ENCODE measurements at regions not wholly inside any gene's neighbourhood (a gene's known extent, or its start where the extent isn't known, plus 50 kb on each side); places are given as distances from the start of the nearest gene placed in this dataset.

DNA sequence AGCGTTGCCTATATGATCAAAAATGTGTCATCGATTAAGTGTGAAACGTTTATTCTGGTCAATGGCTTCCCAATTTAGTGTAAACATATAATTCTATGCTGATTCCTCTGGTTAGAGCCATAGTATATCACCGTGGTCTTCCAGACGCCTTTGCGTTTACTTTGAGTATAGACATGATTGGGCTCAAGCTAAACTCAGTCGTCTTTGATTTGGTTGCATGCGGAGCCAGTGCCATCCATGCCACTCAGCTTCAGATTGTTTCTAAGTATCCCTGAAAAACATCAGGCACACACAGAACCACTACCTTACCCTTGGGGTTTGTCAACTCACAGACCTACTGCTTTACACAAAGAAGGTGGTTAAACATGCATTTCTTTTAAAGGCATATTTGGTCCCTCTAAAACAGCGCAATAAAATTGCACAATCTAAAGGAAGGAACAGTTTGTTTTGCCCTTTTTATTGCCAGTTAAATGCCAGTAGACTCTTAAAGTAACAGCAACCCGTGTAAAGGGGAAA is 273.6 kb upstream of the KLF6 start:
- Histone ChIP-seq H3K9me2 (replicated peaks; ENCODE audit: control insufficient read depth, low read length) (no peaks in the 10 kb centered on the region), H3K9me3 (ENCODE audit: control insufficient read depth, insufficient read depth, low read length) (no peaks in the 10 kb centered on the region), H3K4me3 (ENCODE audit: low read length) (no peak overlapping the region), H3K79me2 (ENCODE audit: control insufficient read depth, low read length) (no peaks in the 10 kb centered on the region), H3K27ac (ENCODE audit: low read depth, low read length) (no peak overlapping the region), H4K20me1 (ENCODE audit: control insufficient read depth, insufficient read depth, low read depth, low read length) (no peaks in the 10 kb centered on the region), H3K4me2 (ENCODE audit: low read length) (no peak overlapping the region), H3K27me3 (ENCODE audit: control insufficient read depth, low read length) (no peaks in the 10 kb centered on the region; the same call in 1 of the 2 replicates), H3K36me3 (ENCODE audit: control insufficient read depth, low read length) (no peaks in the 10 kb centered on the region), H3K4me1 (ENCODE audit: control insufficient read depth, low read length) (no peaks in the 10 kb centered on the region), H3F3A (ENCODE audit: control insufficient read depth, insufficient read depth) (no peaks in the 10 kb centered on the region)
- TF ChIP-seq EZH2phosphoT487 (IDR thresholded peaks at IDR 0.05; ENCODE audit: borderline replicate concordance, low read length) (no peak), CTCF (IDR thresholded peaks at IDR 0.05; ENCODE audit: low read depth, low read length, poor library complexity, severe bottlenecking) (no peak)

DNA sequence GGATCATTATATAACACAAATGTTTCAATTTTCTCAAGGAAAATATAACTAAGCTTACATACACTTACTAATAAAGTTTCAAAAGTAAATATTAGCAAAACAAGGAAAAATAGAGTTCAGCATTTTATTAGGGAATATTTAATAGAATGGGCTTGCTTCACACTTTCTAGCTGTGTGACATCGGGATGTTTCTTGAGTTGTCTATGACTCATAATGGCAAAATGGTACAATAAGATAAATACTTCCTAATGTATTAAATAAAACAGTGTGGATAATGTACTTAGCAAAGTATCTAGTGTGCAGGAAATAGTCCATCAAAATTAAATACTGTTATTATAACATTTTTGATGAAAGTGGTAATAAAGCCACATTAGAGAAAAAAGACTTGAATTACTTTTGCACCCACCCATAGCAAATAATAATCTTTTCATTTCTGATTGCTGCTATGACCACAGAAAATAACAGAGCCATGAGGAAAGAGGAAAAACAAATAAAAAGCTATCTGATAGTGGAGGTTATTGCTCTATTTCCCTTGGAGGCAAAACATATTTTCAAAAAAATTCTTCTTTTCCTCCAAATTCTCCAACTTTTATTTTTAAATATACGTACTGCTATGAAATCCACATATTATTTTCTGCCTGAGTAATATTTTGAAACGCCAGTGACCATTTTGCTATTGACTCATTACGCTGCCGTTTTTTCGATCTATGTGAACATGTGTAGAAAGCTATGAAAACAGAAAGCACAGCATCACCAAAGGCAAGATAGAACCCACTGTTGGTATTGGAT is 272.9 kb upstream of the KLF6 start:
- Histone ChIP-seq H3K27ac (ENCODE audit: low read depth, low read length) (no peak overlapping the region), H3K4me1 (ENCODE audit: control insufficient read depth, low read length) (no peaks in the 10 kb centered on the region), H3K4me2 (ENCODE audit: low read length) (no peak overlapping the region), H3F3A (ENCODE audit: control insufficient read depth, insufficient read depth) (no peaks in the 10 kb centered on the region), H3K27me3 (ENCODE audit: control insufficient read depth, low read length) (no peaks in the 10 kb centered on the region; the same call in 1 of the 2 replicates), H3K9me2 (replicated peaks; ENCODE audit: control insufficient read depth, low read length) (no peaks in the 10 kb centered on the region), H4K20me1 (ENCODE audit: control insufficient read depth, insufficient read depth, low read depth, low read length) (no peaks in the 10 kb centered on the region), H3K4me3 (ENCODE audit: low read length) (no peak overlapping the region), H3K9me3 (ENCODE audit: control insufficient read depth, insufficient read depth, low read length) (no peaks in the 10 kb centered on the region), H3K36me3 (ENCODE audit: control insufficient read depth, low read length) (no peaks in the 10 kb centered on the region), H3K79me2 (ENCODE audit: control insufficient read depth, low read length) (no peaks in the 10 kb centered on the region)
- TF ChIP-seq CTCF (IDR thresholded peaks at IDR 0.05; ENCODE audit: low read depth, low read length, poor library complexity, severe bottlenecking) (no peak), EZH2phosphoT487 (IDR thresholded peaks at IDR 0.05; ENCODE audit: borderline replicate concordance, low read length) (no peak)

- no peaks in the 10 kb centered on the region for H3K79me2 ChIP-seq (ENCODE audit: control insufficient read depth, low read length)
- TF ChIP-seq EZH2phosphoT487 (IDR thresholded peaks at IDR 0.05; ENCODE audit: borderline replicate concordance, low read length) (no peak), CTCF (IDR thresholded peaks at IDR 0.05; ENCODE audit: low read depth, low read length, poor library complexity, severe bottlenecking) (no peak)
These were observed 272.0 kb upstream of the KLF6 start for GRCh38 chr10:4057021-4057420.

More at GRCh38 chr10:4057021-4057420, 272.0 kb upstream of the KLF6 start:
- H3K36me3 ChIP-seq (ENCODE audit: control insufficient read depth, low read length): no peaks in the 10 kb centered on the region
- H3K4me1 ChIP-seq (ENCODE audit: control insufficient read depth, low read length): no peaks in the 10 kb centered on the region
- no peaks in the 10 kb centered on the region for H4K20me1 ChIP-seq (ENCODE audit: control insufficient read depth, insufficient read depth, low read depth, low read length)
- H3K4me3 ChIP-seq (ENCODE audit: low read length): no peak overlapping the region
- H3K27me3 ChIP-seq (ENCODE audit: control insufficient read depth, low read length): no peaks in the 10 kb centered on the region; the same call in 1 of the 2 replicates
- no peak overlapping the region for H3K4me2 ChIP-seq (ENCODE audit: low read length)
- H3K9me2 ChIP-seq (replicated peaks; ENCODE audit: control insufficient read depth, low read length): no peaks in the 10 kb centered on the region
- no peak overlapping the region for H3K27ac ChIP-seq (ENCODE audit: low read depth, low read length)
- no peaks in the 10 kb centered on the region for H3K9me3 ChIP-seq (ENCODE audit: control insufficient read depth, insufficient read depth, low read length)
- H3F3A ChIP-seq (ENCODE audit: control insufficient read depth, insufficient read depth): no peaks in the 10 kb centered on the region
